ENCODE measurements at regions not wholly inside any gene's neighbourhood (a gene's known extent, or its start where the extent isn't known, plus 50 kb on each side); places are given as distances from the start of the nearest gene placed in this dataset.

GRCh38 chr12:125371033-125371432 is 305.8 kb downstream of the AACS start:
- no peaks in the 10 kb centered on the region for H3K9me3 ChIP-seq (ENCODE audit: control insufficient read depth in 1 of 2, low read length in 2 of 2)
- H3K4me3 ChIP-seq (ENCODE audit: low read depth in 1 of 2, low read length in 2 of 2), result no peak overlapping the region
- no peaks in the 10 kb centered on the region for H3K27me3 ChIP-seq (ENCODE audit: low read depth, low read length)
- no peaks in the 10 kb centered on the region for H3K36me3 ChIP-seq (ENCODE audit: control insufficient read depth in 1 of 2, insufficient read depth in 2 of 2, low read length in 2 of 2)
- no peak overlapping the region for H3K27ac ChIP-seq (ENCODE audit: low read length)
- no peaks in the 10 kb centered on the region for H3K4me1 ChIP-seq (ENCODE audit: control insufficient read depth in 1 of 2, insufficient read depth in 2 of 2, low read length in 2 of 2)

GRCh38 chr12:125372085-125372484 is 306.9 kb downstream of the AACS start:
- Histone ChIP-seq H3K4me1 (ENCODE audit: control insufficient read depth in 1 of 2, insufficient read depth in 2 of 2, low read length in 2 of 2) (no peaks in the 10 kb centered on the region), H3K27ac (ENCODE audit: low read length) (no peak overlapping the region)

GRCh38 chr12:125373375-125373774 is 308.1 kb downstream of the AACS start:
- Histone ChIP-seq H3K27ac (ENCODE audit: low read length) (no peak overlapping the region), H3K27me3 (ENCODE audit: low read depth, low read length) (no peaks in the 10 kb centered on the region), H3K4me1 (ENCODE audit: control insufficient read depth in 1 of 2, insufficient read depth in 2 of 2, low read length in 2 of 2) (no peaks in the 10 kb centered on the region), H3K9me3 (ENCODE audit: control insufficient read depth in 1 of 2, low read length in 2 of 2) (peaks cover 0 to 3% of the 10 kb centered on the region in 2 donors), H3K36me3 (ENCODE audit: control insufficient read depth in 1 of 2, insufficient read depth in 2 of 2, low read length in 2 of 2) (no peaks in the 10 kb centered on the region), H3K4me3 (ENCODE audit: low read depth in 1 of 2, low read length in 2 of 2) (no peak overlapping the region)

More at GRCh38 chr12:125372085-125372484, 306.9 kb downstream of the AACS start:
- H3K4me3 ChIP-seq (ENCODE audit: low read depth in 1 of 2, low read length in 2 of 2), result no peak overlapping the region
- no peaks in the 10 kb centered on the region for H3K9me3 ChIP-seq (ENCODE audit: control insufficient read depth in 1 of 2, low read length in 2 of 2)
- H3K27me3 ChIP-seq (ENCODE audit: low read depth, low read length), result no peaks in the 10 kb centered on the region
- no peaks in the 10 kb centered on the region for H3K36me3 ChIP-seq (ENCODE audit: control insufficient read depth in 1 of 2, insufficient read depth in 2 of 2, low read length in 2 of 2)

- Histone ChIP-seq H3K36me3 (ENCODE audit: control insufficient read depth in 1 of 2, insufficient read depth in 2 of 2, low read length in 2 of 2) (no peaks in the 10 kb centered on the region), H3K27ac (ENCODE audit: low read length) (no peak overlapping the region), H3K4me3 (ENCODE audit: low read depth in 1 of 2, low read length in 2 of 2) (no peak overlapping the region), H3K4me1 (ENCODE audit: control insufficient read depth in 1 of 2, insufficient read depth in 2 of 2, low read length in 2 of 2) (no peaks in the 10 kb centered on the region), H3K9me3 (ENCODE audit: control insufficient read depth in 1 of 2, low read length in 2 of 2) (peaks cover 0 to 7% of the 10 kb centered on the region in 2 donors), H3K27me3 (ENCODE audit: low read depth, low read length) (no peaks in the 10 kb centered on the region)
These were observed 311.2 kb downstream of the AACS start for GRCh38 chr12:125376422-125376821.

GRCh38 chr12:125377093-125377492 is 311.9 kb downstream of the AACS start:
- H3K27ac ChIP-seq (ENCODE audit: low read length), result no peak overlapping the region
- no peaks in the 10 kb centered on the region for H3K27me3 ChIP-seq (ENCODE audit: low read depth, low read length)
- H3K36me3 ChIP-seq (ENCODE audit: control insufficient read depth in 1 of 2, insufficient read depth in 2 of 2, low read length in 2 of 2), result no peaks in the 10 kb centered on the region
- H3K9me3 ChIP-seq (ENCODE audit: control insufficient read depth in 1 of 2, low read length in 2 of 2), result peaks cover 0 to 7% of the 10 kb centered on the region in 2 donors
- H3K4me1 ChIP-seq (ENCODE audit: control insufficient read depth in 1 of 2, insufficient read depth in 2 of 2, low read length in 2 of 2), result no peaks in the 10 kb centered on the region
- H3K4me3 ChIP-seq (ENCODE audit: low read depth in 1 of 2, low read length in 2 of 2), result no peak overlapping the region

GRCh38 chr12:125381373-125381772 is 316.1 kb downstream of the AACS start:
- no peaks in the 10 kb centered on the region for H3K27me3 ChIP-seq (ENCODE audit: low read depth, low read length)
- H3K4me3 ChIP-seq (ENCODE audit: low read depth in 1 of 2, low read length in 2 of 2), result no peak overlapping the region
- no peak overlapping the region for H3K27ac ChIP-seq (ENCODE audit: low read length)
- H3K9me3 ChIP-seq (ENCODE audit: control insufficient read depth in 1 of 2, low read length in 2 of 2), result peaks cover 0 to 7% of the 10 kb centered on the region in 2 donors
- H3K36me3 ChIP-seq (ENCODE audit: control insufficient read depth in 1 of 2, insufficient read depth in 2 of 2, low read length in 2 of 2), result no peaks in the 10 kb centered on the region
- H3K4me1 ChIP-seq (ENCODE audit: control insufficient read depth in 1 of 2, insufficient read depth in 2 of 2, low read length in 2 of 2), result no peaks in the 10 kb centered on the region

- H3K9me3 ChIP-seq (ENCODE audit: control insufficient read depth in 1 of 2, low read length in 2 of 2), result peaks cover 0 to 7% of the 10 kb centered on the region in 2 donors
- H3K4me3 ChIP-seq (ENCODE audit: low read depth in 1 of 2, low read length in 2 of 2), result no peak overlapping the region
- no peaks in the 10 kb centered on the region for H3K36me3 ChIP-seq (ENCODE audit: control insufficient read depth in 1 of 2, insufficient read depth in 2 of 2, low read length in 2 of 2)
- H3K27ac ChIP-seq (ENCODE audit: low read length), result no peak overlapping the region
- H3K4me1 ChIP-seq (ENCODE audit: control insufficient read depth in 1 of 2, insufficient read depth in 2 of 2, low read length in 2 of 2), result no peaks in the 10 kb centered on the region
- no peaks in the 10 kb centered on the region for H3K27me3 ChIP-seq (ENCODE audit: low read depth, low read length)
These were observed 317.7 kb downstream of the AACS start for GRCh38 chr12:125382926-125383325.

- Histone ChIP-seq H3K9me3 (ENCODE audit: control insufficient read depth in 1 of 2, low read length in 2 of 2) (no peaks in the 10 kb centered on the region), H3K4me1 (ENCODE audit: control insufficient read depth in 1 of 2, insufficient read depth in 2 of 2, low read length in 2 of 2) (no peaks in the 10 kb centered on the region), H3K36me3 (ENCODE audit: control insufficient read depth in 1 of 2, insufficient read depth in 2 of 2, low read length in 2 of 2) (no peaks in the 10 kb centered on the region), H3K4me3 (ENCODE audit: low read depth in 1 of 2, low read length in 2 of 2) (no peak overlapping the region), H3K27me3 (ENCODE audit: low read depth, low read length) (no peaks in the 10 kb centered on the region), H3K27ac (ENCODE audit: low read length) (no peak overlapping the region)
These were observed 321.4 kb downstream of the AACS start for GRCh38 chr12:125386652-125387051.

- Histone ChIP-seq H3K4me3 (ENCODE audit: low read depth in 1 of 2, low read length in 2 of 2) (no peak overlapping the region), H3K9me3 (ENCODE audit: control insufficient read depth in 1 of 2, low read length in 2 of 2) (no peaks in the 10 kb centered on the region), H3K27me3 (ENCODE audit: low read depth, low read length) (no peaks in the 10 kb centered on the region), H3K4me1 (ENCODE audit: control insufficient read depth in 1 of 2, insufficient read depth in 2 of 2, low read length in 2 of 2) (no peaks in the 10 kb centered on the region), H3K36me3 (ENCODE audit: control insufficient read depth in 1 of 2, insufficient read depth in 2 of 2, low read length in 2 of 2) (no peaks in the 10 kb centered on the region), H3K27ac (ENCODE audit: low read length) (no peak overlapping the region)
These were observed 322.0 kb downstream of the AACS start for GRCh38 chr12:125387206-125387605.

- Histone ChIP-seq H3K4me1 (ENCODE audit: control insufficient read depth in 1 of 2, insufficient read depth in 2 of 2, low read length in 2 of 2) (no peaks in the 10 kb centered on the region), H3K36me3 (ENCODE audit: control insufficient read depth in 1 of 2, insufficient read depth in 2 of 2, low read length in 2 of 2) (no peaks in the 10 kb centered on the region), H3K4me3 (ENCODE audit: low read depth in 1 of 2, low read length in 2 of 2) (no peak overlapping the region), H3K9me3 (ENCODE audit: control insufficient read depth in 1 of 2, low read length in 2 of 2) (no peaks in the 10 kb centered on the region), H3K27ac (ENCODE audit: low read length) (no peak overlapping the region), H3K27me3 (ENCODE audit: low read depth, low read length) (no peaks in the 10 kb centered on the region)
These were observed 323.9 kb downstream of the AACS start for GRCh38 chr12:125389061-125389697.

- peaks cover 0 to 6% of the 10 kb centered on the region in 2 donors for H3K9me3 ChIP-seq (ENCODE audit: control insufficient read depth in 1 of 2, low read length in 2 of 2)
- H3K27me3 ChIP-seq (ENCODE audit: low read depth, low read length), result no peaks in the 10 kb centered on the region
- no peaks in the 10 kb centered on the region for H3K4me1 ChIP-seq (ENCODE audit: control insufficient read depth in 1 of 2, insufficient read depth in 2 of 2, low read length in 2 of 2)
- no peaks in the 10 kb centered on the region for H3K36me3 ChIP-seq (ENCODE audit: control insufficient read depth in 1 of 2, insufficient read depth in 2 of 2, low read length in 2 of 2)
- H3K27ac ChIP-seq (ENCODE audit: low read length), result no peak overlapping the region
- no peak overlapping the region for H3K4me3 ChIP-seq (ENCODE audit: low read depth in 1 of 2, low read length in 2 of 2)
These were observed 328.3 kb downstream of the AACS start for GRCh38 chr12:125393569-125393968.

- Histone ChIP-seq H3K4me3 (ENCODE audit: low read depth in 1 of 2, low read length in 2 of 2) (no peak overlapping the region), H3K27ac (ENCODE audit: low read length) (no peak overlapping the region), H3K36me3 (ENCODE audit: control insufficient read depth in 1 of 2, insufficient read depth in 2 of 2, low read length in 2 of 2) (no peaks in the 10 kb centered on the region), H3K9me3 (ENCODE audit: control insufficient read depth in 1 of 2, low read length in 2 of 2) (peaks cover 0 to 16% of the 10 kb centered on the region in 2 donors), H3K27me3 (ENCODE audit: low read depth, low read length) (no peaks in the 10 kb centered on the region), H3K4me1 (ENCODE audit: control insufficient read depth in 1 of 2, insufficient read depth in 2 of 2, low read length in 2 of 2) (no peaks in the 10 kb centered on the region)
These were observed 330.5 kb downstream of the AACS start for GRCh38 chr12:125395583-125396215.

All from muscle layer of duodenum (tissue), 2 donors.